HG02678 (cell line): ENCODE measurements at regions not wholly inside any gene's neighbourhood (a gene's known extent, or its start where the extent isn't known, plus 50 kb on each side); places are given as distances from the start of the nearest gene placed in this dataset.

Experiments
- ATAC-seq: cut with Tn5 transposase; IDR thresholded peaks from one replicate; pipeline ENCODE4 v1.9.1; 2021; ENCODE audit warnings: mild to moderate bottlenecking, moderate library complexity; ENCODE audit not compliant: unreplicated experiment

GRCh38 chr13:50428183-50428877 is 413.1 kb downstream of the KCNRG start:
- ATAC-seq: no peak

- ATAC-seq: no peak
Measured at GRCh38 chr13:50435011-50435410, 408.5 kb downstream of the DLEU7 start.

- ATAC-seq: no peak
Measured at GRCh38 chr13:50437252-50437651, 406.2 kb downstream of the DLEU7 start.

GRCh38 chr13:50438351-50438750 is 405.1 kb downstream of the DLEU7 start:
- no peak for ATAC-seq

GRCh38 chr13:50441130-50441529 is 402.4 kb downstream of the DLEU7 start:
- no peak for ATAC-seq

GRCh38 chr13:50444726-50445125 is 398.8 kb downstream of the DLEU7 start:
- no peak for ATAC-seq

- no peak for ATAC-seq
Measured at GRCh38 chr13:50446611-50447010, 396.9 kb downstream of the DLEU7 start.

- no peak for ATAC-seq
Measured at GRCh38 chr13:50448535-50448998, 394.9 kb downstream of the DLEU7 start.

- ATAC-seq: no peak
Measured at GRCh38 chr13:50449465-50449864, 394.0 kb downstream of the DLEU7 start.

GRCh38 chr13:50450279-50450678 is 393.2 kb downstream of the DLEU7 start:
- no peak for ATAC-seq

- ATAC-seq: no peak
Measured at GRCh38 chr13:50451609-50452008, 391.9 kb downstream of the DLEU7 start.

GRCh38 chr13:50452028-50452427 is 391.5 kb downstream of the DLEU7 start:
- ATAC-seq: no peak

GRCh38 chr13:50452756-50453155 is 390.7 kb downstream of the DLEU7 start:
- ATAC-seq: no peak

GRCh38 chr13:50453188-50453587 is 390.3 kb downstream of the DLEU7 start:
- ATAC-seq: no peak

GRCh38 chr13:50456111-50456510 is 387.4 kb downstream of the DLEU7 start:
- ATAC-seq: no peak

- no peak for ATAC-seq
Measured at GRCh38 chr13:50457415-50458393, 385.8 kb downstream of the DLEU7 start.

- ATAC-seq: no peak
Measured at GRCh38 chr13:50459046-50459445, 384.4 kb downstream of the DLEU7 start.

GRCh38 chr13:50459658-50460057 is 383.8 kb downstream of the DLEU7 start:
- ATAC-seq: no peak

GRCh38 chr13:50460358-50460757 is 383.1 kb downstream of the DLEU7 start:
- no peak for ATAC-seq

GRCh38 chr13:50461189-50461588 is 382.3 kb downstream of the DLEU7 start:
- no peak for ATAC-seq

- ATAC-seq: no peak
Measured at GRCh38 chr13:50463719-50464118, 379.8 kb downstream of the DLEU7 start.
